ENCODE measurements at regions not wholly inside any gene's neighbourhood (a gene's known extent, or its start where the extent isn't known, plus 50 kb on each side); places are given as distances from the start of the nearest gene placed in this dataset.

DNA sequence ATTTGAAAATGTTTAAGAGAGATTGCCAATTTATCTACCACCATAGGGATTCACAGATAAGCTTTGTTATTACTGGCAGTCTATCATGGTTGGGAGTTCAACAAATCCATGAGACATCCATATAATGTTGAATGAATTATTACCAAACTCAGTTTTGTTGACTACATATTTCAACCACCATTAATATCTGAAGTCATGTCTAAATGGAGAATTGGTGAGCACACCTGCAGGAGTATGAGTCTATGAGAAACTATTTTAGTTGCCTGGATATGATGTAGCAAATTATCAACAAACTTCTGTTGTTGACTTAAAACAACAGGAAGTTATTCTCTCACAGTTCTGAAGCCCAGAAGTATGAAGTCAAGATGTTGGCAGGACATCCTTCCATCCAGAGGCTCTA, 126.8 kb upstream of the FBXL7 start:
- TF ChIP-seq CTCF (IDR thresholded peaks at IDR 0.05) (no peak), POLR2A (IDR thresholded peaks at IDR 0.05; ENCODE audit: low read depth) (no peak)

Data from esophagus muscularis mucosa (tissue), 3 donors.